CD4-positive, alpha-beta T cell (primary cell): ENCODE measurements at regions not wholly inside any gene's neighbourhood (a gene's known extent, or its start where the extent isn't known, plus 50 kb on each side); places are given as distances from the start of the nearest gene placed in this dataset.

Experiments used
- ATAC-seq: fragments of 200-7000 bp; cut with Tn5 transposase; one replicate; pipeline ENCODE4 v1.10.0; 2022; ENCODE audit warnings: mild to moderate bottlenecking; ENCODE audit not compliant: poor library complexity
- CTCF ChIA-PET: fragments of 350-600 bp; sonication (Branson Sonifier 250); formaldehyde crosslinking; loops from one replicate; lab custom pipeline; 2021; ENCODE audit warnings: antibody characterized with exemption, inconsistent platforms; lab: Charles Lee
- POLR2A ChIA-PET: fragments of 350-600 bp; sonication (Branson Sonifier 250); formaldehyde crosslinking; loops from one replicate; lab custom pipeline; 2021; ENCODE audit warnings: antibody characterized with exemption, inconsistent platforms; lab: Charles Lee
- DNase-seq, 14 experiments: peaks; one replicate each; pipeline ENCODE4 v3.0.0-alpha.2; 2013 to 2020; ENCODE audit warnings: mixed read lengths in 2 of 14
- H3K27ac ChIP-seq, 2 donors: one replicate each; pipeline versions ENCODE4 v1.5.1 to v1.7.0; 2013; ENCODE audit warnings: low read length in 2 of 2, low read depth in 1 of 2, mild to moderate bottlenecking in 1 of 2
- H3K27me3 ChIP-seq, 2 experiments: 1 replicate in 1 of 2; 2 replicates in 1 of 2; pipeline versions ENCODE4 v1.6.1 to v1.7.0; 2013; ENCODE audit warnings: low read length in 2 of 2, control low read depth in 1 of 2, mild to moderate bottlenecking in 1 of 2, moderate library complexity in 1 of 2; ENCODE audit not compliant: insufficient read depth in 2 of 2, control insufficient read depth in 1 of 2
- H3K36me3 ChIP-seq: one replicate; pipeline ENCODE4 v1.6.1; 2013; ENCODE audit warnings: low read length, control low read depth; ENCODE audit not compliant: insufficient read depth
- H3K4me1 ChIP-seq: one replicate; pipeline ENCODE4 v1.6.1; 2013; ENCODE audit warnings: low read length, control low read depth; ENCODE audit not compliant: insufficient read depth
- H3K4me3 ChIP-seq: one replicate; pipeline ENCODE4 v1.5.1; 2013; ENCODE audit warnings: mild to moderate bottlenecking, low read length, moderate library complexity
- H3K9me3 ChIP-seq, 2 experiments: 1 replicate in 1 of 2; 2 replicates in 1 of 2; pipeline versions ENCODE4 v1.6.1 to v1.7.0; 2013; ENCODE audit warnings: low read length in 2 of 2, mild to moderate bottlenecking in 2 of 2, control low read depth in 1 of 2, moderate library complexity in 1 of 2; ENCODE audit not compliant: control insufficient read depth in 1 of 2, insufficient read depth in 1 of 2
- H3K27ac Mint-ChIP-seq: one replicate; pipeline ENCODE4 v1.8.0; 2020; ENCODE audit warnings: mixed read lengths
- H3K27me3 Mint-ChIP-seq: one replicate; pipeline ENCODE4 v1.8.0; 2021; ENCODE audit warnings: mixed read lengths
- H3K36me3 Mint-ChIP-seq: one replicate; pipeline ENCODE4 v1.8.0; 2021; ENCODE audit warnings: low read depth, mixed read lengths
- H3K4me1 Mint-ChIP-seq: one replicate; pipeline ENCODE4 v1.8.0; 2021; ENCODE audit warnings: low read depth, mixed read lengths
- H3K4me3 Mint-ChIP-seq: one replicate; pipeline ENCODE4 v1.8.0; 2020; ENCODE audit warnings: mild to moderate bottlenecking, mixed read lengths
- H3K9me3 Mint-ChIP-seq: one replicate; pipeline ENCODE4 v1.8.0; 2020; ENCODE audit warnings: mixed read lengths
- CTCF ChIP-seq: fragments of 200-600 bp; IDR thresholded peaks from one replicate; pipeline ENCODE4 v1.8.0; 2022; ENCODE audit warnings: antibody characterized with exemption, mild to moderate bottlenecking
- intact Hi-C, 2 experiments: fragments of 100-400 bp; cut with DNase I in 1 of 2; cut with micrococcal nuclease in 1 of 2; formaldehyde crosslinking; loops; one replicate each; pipeline versions ENCODE4 v1.15.1 to v1.9.0; 2023 to 2025; cut with DNase I, micrococcal nuclease

DNA sequence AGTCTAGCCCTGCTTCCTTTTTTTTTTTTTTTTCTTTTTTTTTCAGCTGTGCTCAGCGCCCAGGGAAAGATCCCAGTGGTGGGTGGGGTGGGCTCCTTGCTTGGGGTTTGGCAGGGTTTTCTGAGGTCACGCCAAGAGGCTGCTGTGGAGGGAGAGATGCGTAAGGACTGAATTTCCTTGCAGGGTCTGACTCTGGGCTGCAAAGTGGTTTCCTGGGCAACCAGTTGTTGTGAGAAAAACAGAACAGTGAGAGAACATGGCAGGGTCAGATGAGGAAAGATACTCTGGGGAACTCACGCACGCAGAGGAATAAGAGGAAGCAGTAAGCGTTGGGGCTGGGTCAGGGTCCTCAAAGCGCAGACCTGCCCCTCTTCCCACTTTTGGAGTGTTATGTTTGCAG lies 119.5 kb downstream of the IRF8 start:
- intact Hi-C loops = no loop called here
- H3K27ac Mint-ChIP-seq = no peak overlapping the region
- peak; percentile 24 for ATAC-seq

GRCh38 chr16:86018941-86019340 lies 120.0 kb downstream of the IRF8 start:
- Histone ChIP-seq H3K27me3 (peaks cover 5 to 20% of the 10 kb centered on the region in 2 experiments), H3K4me3 (no peak overlapping the region), H3K27ac (no peak overlapping the region), H3K9me3 (peaks cover 14 to 22% of the 10 kb centered on the region in 2 experiments), H3K4me1 (peaks cover 4% of the 10 kb centered on the region), H3K36me3 (no peaks in the 10 kb centered on the region)
- no peak for TF ChIP-seq CTCF
- peaks cover 2% of the 10 kb centered on the region for H3K9me3 Mint-ChIP-seq
- POLR2A ChIA-PET = no interaction called here
- no peak overlapping the region for H3K4me3 Mint-ChIP-seq
- no peaks in the 10 kb centered on the region for H3K4me1 Mint-ChIP-seq
- H3K27ac Mint-ChIP-seq = no peak overlapping the region
- DNase-seq (no peak), ATAC-seq (no peak)
- H3K27me3 Mint-ChIP-seq = peaks cover 47% of the 10 kb centered on the region
- intact Hi-C loops = no loop called here
- H3K36me3 Mint-ChIP-seq = no peaks in the 10 kb centered on the region
- CTCF ChIA-PET = no interaction called here

More for the DNA sequence above, 119.5 kb downstream of the IRF8 start:
- Mint-ChIP-seq H3K4me1 (no peaks in the 10 kb centered on the region), H3K4me3 (no peak overlapping the region), H3K27me3 (peaks cover 44% of the 10 kb centered on the region), H3K9me3 (peaks cover 2% of the 10 kb centered on the region), H3K36me3 (no peaks in the 10 kb centered on the region)
- Histone ChIP-seq H3K36me3 (no peaks in the 10 kb centered on the region), H3K4me3 (no peak overlapping the region), H3K4me1 (peaks cover 4% of the 10 kb centered on the region), H3K9me3 (peaks cover 10 to 22% of the 10 kb centered on the region in 2 experiments), H3K27me3 (peaks cover 5 to 20% of the 10 kb centered on the region in 2 experiments), H3K27ac (no peak overlapping the region)
- peak in 3 of 14 experiments; percentile 28 to 78 (median 71) for DNase-seq
- TF ChIP-seq CTCF = no peak
- ChIA-PET POLR2A (no interaction called here), CTCF (no interaction called here)

- H3K4me3 ChIP-seq = no peak overlapping the region
- H3K27ac Mint-ChIP-seq = no peak overlapping the region
- H3K36me3 Mint-ChIP-seq = no peaks in the 10 kb centered on the region
- peaks cover 14 to 23% of the 10 kb centered on the region in 2 experiments for H3K9me3 ChIP-seq
- peaks cover 47% of the 10 kb centered on the region for H3K27me3 Mint-ChIP-seq
- peaks cover 5 to 20% of the 10 kb centered on the region in 2 experiments for H3K27me3 ChIP-seq
- intact Hi-C loops = no loop called here
- ChIA-PET CTCF (no interaction called here), POLR2A (no interaction called here)
- ATAC-seq = no peak
- no peak for TF ChIP-seq CTCF
- peaks cover 4% of the 10 kb centered on the region for H3K4me1 ChIP-seq
- no peak overlapping the region for H3K4me3 Mint-ChIP-seq
- no peaks in the 10 kb centered on the region for H3K36me3 ChIP-seq
- no peak for DNase-seq
- no peaks in the 10 kb centered on the region for H3K4me1 Mint-ChIP-seq
- H3K27ac ChIP-seq = no peak overlapping the region
- peaks cover 2% of the 10 kb centered on the region for H3K9me3 Mint-ChIP-seq
These were observed 120.6 kb downstream of the IRF8 start for GRCh38 chr16:86019446-86020047.
